Uterus (tissue), 3 donors: ENCODE measurements at regions not wholly inside any gene's neighbourhood (a gene's known extent, or its start where the extent isn't known, plus 50 kb on each side); places are given as distances from the start of the nearest gene placed in this dataset.

Experiments used
- DNase-seq, 2 donors: peaks; one replicate each; pipeline ENCODE4 v3.0.0-alpha.2; 2019 to 2020
- H3K27ac ChIP-seq, 2 donors: fragments of 200-600 bp; sonication (generic); 1 replicate in 1 of 2; 2 replicates in 1 of 2; pipeline ENCODE4 v1.5.1; 2016 to 2018
- H3K27me3 ChIP-seq, 2 donors: fragments of 200-600 bp; sonication (generic); one replicate each; pipeline ENCODE4 v1.5.1; 2018 to 2019; ENCODE audit warnings: control low read depth in 1 of 2
- H3K36me3 ChIP-seq, 2 donors: fragments of 200-600 bp; sonication (generic); one replicate each; pipeline ENCODE4 v1.5.1; 2019; ENCODE audit warnings: control low read depth in 1 of 2
- H3K4me1 ChIP-seq, 2 donors: fragments of 200-600 bp; sonication (generic); one replicate each; pipeline ENCODE4 v1.5.1; 2018 to 2019; ENCODE audit warnings: control low read depth in 1 of 2
- H3K4me3 ChIP-seq, 2 donors: fragments of 200-600 bp; sonication (generic); 1 replicate in 1 of 2; 2 replicates in 1 of 2; pipeline ENCODE4 v1.5.1; 2018 to 2019; ENCODE audit warnings: mild to moderate bottlenecking in 1 of 2
- H3K9me3 ChIP-seq, 2 donors: fragments of 200-600 bp; sonication (generic); one replicate each; pipeline ENCODE4 v1.5.1; 2019; ENCODE audit warnings: control low read depth in 1 of 2
- CTCF ChIP-seq, 4 experiments: fragments of 200-600 bp in 2 of 4; fragments of 450-650 bp in 2 of 4; sonication (generic) in 2 of 4; IDR thresholded peaks; one replicate each; pipeline ENCODE4 v1.5.1; 2016 to 2019; ENCODE audit warnings: antibody characterized with exemption in 4 of 4, mild to moderate bottlenecking in 2 of 4, moderate library complexity in 1 of 4
- POLR2A ChIP-seq, 2 donors: fragments of 450-650 bp; IDR thresholded peaks; one replicate each; pipeline ENCODE4 v1.6.1; 2016; ENCODE audit warnings: antibody characterized with exemption in 2 of 2, mild to moderate bottlenecking in 1 of 2, moderate library complexity in 1 of 2
- intact Hi-C: fragments of 100-400 bp; cut with DNase I; formaldehyde crosslinking; loops from one replicate; pipeline ENCODE4 v1.15.1; 2023; ENCODE audit warnings: low total_unique reads
- donor health status: DM: yes; HTN: yes; CAD: no.

- DNase-seq = no peak
- Histone ChIP-seq H3K27me3 (no peaks in the 10 kb centered on the region), H3K4me1 (no peaks in the 10 kb centered on the region), H3K36me3 (no peaks in the 10 kb centered on the region), H3K27ac (no peak overlapping the region), H3K9me3 (no peaks in the 10 kb centered on the region), H3K4me3 (no peak overlapping the region)
- intact Hi-C loops = no loop called here
- TF ChIP-seq CTCF (IDR thresholded peaks at IDR 0.05) (no peak), POLR2A (IDR thresholded peaks at IDR 0.05) (no peak)
Observed at GRCh38 chr1:115479055-115479482, 141.0 kb upstream of the NGF start.

GRCh38 chr1:115477071-115477470 is 139.0 kb upstream of the NGF start:
- Histone ChIP-seq H3K4me1 (no peaks in the 10 kb centered on the region), H3K9me3 (no peaks in the 10 kb centered on the region), H3K36me3 (no peaks in the 10 kb centered on the region), H3K4me3 (no peak overlapping the region), H3K27me3 (no peaks in the 10 kb centered on the region), H3K27ac (no peak overlapping the region)
- no peak for DNase-seq
- TF ChIP-seq POLR2A (IDR thresholded peaks at IDR 0.05) (no peak), CTCF (IDR thresholded peaks at IDR 0.05) (no peak)
- intact Hi-C loops = no loop called here

DNA sequence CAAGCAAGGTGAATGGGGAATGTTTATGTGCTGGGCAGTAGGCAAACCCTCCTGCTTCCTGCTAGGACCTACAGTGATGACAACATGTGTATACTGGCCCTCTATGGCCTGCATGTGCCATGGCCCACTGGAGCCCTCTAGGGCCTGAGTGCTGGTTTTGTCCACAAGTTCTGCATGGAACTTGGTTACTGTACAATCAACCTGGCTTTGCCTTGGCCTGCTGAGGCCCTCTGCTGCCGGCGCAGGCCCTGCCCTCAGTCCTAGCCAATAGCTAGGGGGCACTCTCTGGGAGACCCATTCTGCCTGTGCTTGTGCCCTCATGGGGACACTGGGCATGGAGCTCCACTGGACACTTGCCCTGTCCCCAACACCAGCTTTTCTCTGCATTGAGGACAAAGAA is 138.6 kb upstream of the NGF start:
- Histone ChIP-seq H3K4me3 (no peak overlapping the region), H3K36me3 (no peaks in the 10 kb centered on the region), H3K27me3 (no peaks in the 10 kb centered on the region), H3K27ac (no peak overlapping the region), H3K4me1 (no peaks in the 10 kb centered on the region), H3K9me3 (no peaks in the 10 kb centered on the region)
- DNase-seq = no peak
- TF ChIP-seq CTCF (IDR thresholded peaks at IDR 0.05) (no peak), POLR2A (IDR thresholded peaks at IDR 0.05) (no peak)
- intact Hi-C loops = no loop called here

DNA sequence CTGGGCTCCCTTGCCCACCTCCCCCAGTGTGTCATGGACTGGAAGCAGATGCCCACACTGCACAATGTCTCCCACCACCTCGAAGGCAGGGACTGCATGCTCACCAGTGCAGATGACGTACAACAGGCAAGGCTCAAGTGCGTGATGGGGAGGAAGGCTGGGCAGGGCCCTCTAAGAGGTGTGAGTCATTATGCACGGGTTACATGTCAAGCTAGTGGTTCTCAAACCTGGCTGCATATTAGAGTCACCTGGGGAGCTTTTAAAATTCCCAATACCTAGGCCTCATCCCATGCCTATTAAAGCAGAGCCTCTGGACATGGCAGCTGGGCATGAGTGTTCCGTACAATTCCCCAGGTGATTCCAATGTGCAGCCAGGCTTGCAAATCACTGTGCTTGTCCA is 137.9 kb upstream of the NGF start:
- TF ChIP-seq POLR2A (IDR thresholded peaks at IDR 0.05) (no peak), CTCF (IDR thresholded peaks at IDR 0.05) (no peak)
- H3K36me3 ChIP-seq = no peaks in the 10 kb centered on the region
- no peaks in the 10 kb centered on the region for H3K4me1 ChIP-seq
- no peak overlapping the region for H3K4me3 ChIP-seq
- H3K27me3 ChIP-seq = no peaks in the 10 kb centered on the region
- H3K9me3 ChIP-seq = no peaks in the 10 kb centered on the region
- intact Hi-C loops = no loop called here
- no peak overlapping the region for H3K27ac ChIP-seq
- no peak for DNase-seq

DNA sequence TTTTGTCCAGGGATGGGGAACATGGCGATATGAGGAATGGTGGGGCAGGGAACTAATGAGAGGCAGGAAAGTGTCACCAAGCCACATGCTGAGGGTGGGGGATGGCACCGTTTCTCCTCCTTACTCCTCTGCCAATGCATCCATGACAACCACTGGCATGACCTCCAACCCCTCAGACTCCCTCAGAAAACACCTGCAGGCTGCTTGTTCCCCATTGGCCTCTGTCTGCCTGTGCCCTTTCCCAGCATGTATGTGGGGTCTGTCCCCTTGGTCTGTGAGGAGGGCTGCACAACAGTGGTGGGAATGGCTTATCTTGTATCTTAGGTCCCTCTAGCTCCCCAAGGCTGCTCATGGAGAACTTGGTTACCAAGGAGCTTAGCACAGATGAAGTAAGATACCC is 137.2 kb upstream of the NGF start:
- Histone ChIP-seq H3K27me3 (no peaks in the 10 kb centered on the region), H3K4me3 (no peak overlapping the region), H3K9me3 (no peaks in the 10 kb centered on the region), H3K36me3 (no peaks in the 10 kb centered on the region), H3K27ac (no peak overlapping the region), H3K4me1 (no peaks in the 10 kb centered on the region)
- DNase-seq = no peak
- TF ChIP-seq POLR2A (IDR thresholded peaks at IDR 0.05) (no peak), CTCF (IDR thresholded peaks at IDR 0.05) (no peak)
- intact Hi-C loops = no loop called here
